ENCODE measurements at regions not wholly inside any gene's neighbourhood (a gene's known extent, or its start where the extent isn't known, plus 50 kb on each side); places are given as distances from the start of the nearest gene placed in this dataset.
"Not testable (repeated sequence)": the region's sequence is repeated elsewhere in the genome, so short reads cannot be mapped to it uniquely, and the experiment has no call there.

- not testable (repeated sequence) for DNase-seq (ENCODE audit: low read depth in 3 of 3, low spot score in 2 of 3)
Observed at GRCh38 chr9:67313409-67313808, 321.1 kb upstream of the SPATA31A3 start.

- not testable (repeated sequence) for DNase-seq (ENCODE audit: low read depth in 3 of 3, low spot score in 2 of 3)
Observed at GRCh38 chr9:67312504-67312903, 320.2 kb upstream of the SPATA31A3 start.

GRCh38 chr9:67307109-67307508 lies 314.8 kb upstream of the SPATA31A3 start:
- not testable (repeated sequence) for DNase-seq (ENCODE audit: low read depth in 3 of 3, low spot score in 2 of 3)

- DNase-seq (ENCODE audit: low read depth in 3 of 3, low spot score in 2 of 3) = not testable (repeated sequence)
Observed at GRCh38 chr9:67288797-67289196, 296.4 kb upstream of the SPATA31A3 start.

- not testable (repeated sequence) for DNase-seq (ENCODE audit: low read depth in 3 of 3, low spot score in 2 of 3)
Observed at GRCh38 chr9:67288117-67288735, 295.9 kb upstream of the SPATA31A3 start.

GRCh38 chr9:67284299-67284698 lies 291.9 kb upstream of the SPATA31A3 start:
- not testable (repeated sequence) for DNase-seq (ENCODE audit: low read depth in 3 of 3, low spot score in 2 of 3)

- DNase-seq (ENCODE audit: low read depth in 3 of 3, low spot score in 2 of 3) = not testable (repeated sequence)
Observed at GRCh38 chr9:67281574-67281973, 289.2 kb upstream of the SPATA31A3 start.

- not testable (repeated sequence) for DNase-seq (ENCODE audit: low read depth in 3 of 3, low spot score in 2 of 3)
Observed at GRCh38 chr9:67269692-67270091, 277.3 kb upstream of the SPATA31A3 start.

- not testable (repeated sequence) for DNase-seq (ENCODE audit: low read depth in 3 of 3, low spot score in 2 of 3)
Observed at GRCh38 chr9:67257894-67258293, 265.5 kb upstream of the SPATA31A3 start.

- DNase-seq (ENCODE audit: low read depth in 3 of 3, low spot score in 2 of 3) = not testable (repeated sequence)
Observed at GRCh38 chr9:67248967-67249366, 256.6 kb upstream of the SPATA31A3 start.

GRCh38 chr9:67212073-67212472 lies 219.7 kb upstream of the SPATA31A3 start:
- DNase-seq (ENCODE audit: low read depth in 3 of 3, low spot score in 2 of 3) = not testable (repeated sequence)

GRCh38 chr9:67210842-67211241 lies 218.5 kb upstream of the SPATA31A3 start:
- DNase-seq (ENCODE audit: low read depth in 3 of 3, low spot score in 2 of 3) = not testable (repeated sequence)

- not testable (repeated sequence) for DNase-seq (ENCODE audit: low read depth in 3 of 3, low spot score in 2 of 3)
Observed at GRCh38 chr9:67208831-67209437, 216.6 kb upstream of the SPATA31A3 start.

GRCh38 chr9:67196135-67196534 lies 203.8 kb upstream of the SPATA31A3 start:
- not testable (repeated sequence) for DNase-seq (ENCODE audit: low read depth in 3 of 3, low spot score in 2 of 3)

- DNase-seq (ENCODE audit: low read depth in 3 of 3, low spot score in 2 of 3) = not testable (repeated sequence)
Observed at GRCh38 chr9:67195357-67195756, 203.0 kb upstream of the SPATA31A3 start.

- not testable (repeated sequence) for DNase-seq (ENCODE audit: low read depth in 3 of 3, low spot score in 2 of 3)
Observed at GRCh38 chr9:67179185-67179584, 186.8 kb upstream of the SPATA31A3 start.

GRCh38 chr9:67175167-67175566 lies 182.8 kb upstream of the SPATA31A3 start:
- DNase-seq (ENCODE audit: low read depth in 3 of 3, low spot score in 2 of 3) = not testable (repeated sequence)

- not testable (repeated sequence) for DNase-seq (ENCODE audit: low read depth in 3 of 3, low spot score in 2 of 3)
Observed at GRCh38 chr9:67171721-67172120, 179.4 kb upstream of the SPATA31A3 start.

GRCh38 chr9:67168530-67169157 lies 176.3 kb upstream of the SPATA31A3 start:
- DNase-seq (ENCODE audit: low read depth in 3 of 3, low spot score in 2 of 3) = not testable (repeated sequence)

- DNase-seq (ENCODE audit: low read depth in 3 of 3, low spot score in 2 of 3) = not testable (repeated sequence)
Observed at GRCh38 chr9:67166335-67166734, 174.0 kb upstream of the SPATA31A3 start.

GRCh38 chr9:67162827-67163226 lies 170.5 kb upstream of the SPATA31A3 start:
- not testable (repeated sequence) for DNase-seq (ENCODE audit: low read depth in 3 of 3, low spot score in 2 of 3)

- DNase-seq (ENCODE audit: low read depth in 3 of 3, low spot score in 2 of 3) = not testable (repeated sequence)
Observed at GRCh38 chr9:67155218-67155617, 162.9 kb upstream of the SPATA31A3 start.
